Activated T-cell treated with anti-CD3 and anti-CD28 coated beads for 48 hours (primary cell): ENCODE measurements at regions not wholly inside any gene's neighbourhood (a gene's known extent, or its start where the extent isn't known, plus 50 kb on each side); places are given as distances from the start of the nearest gene placed in this dataset.
"Not testable (repeated sequence)": the region's sequence is repeated elsewhere in the genome, so short reads cannot be mapped to it uniquely, and the experiment has no call there.

Experiments used
- DNase-seq: peaks from one replicate; pipeline ENCODE4 v3.0.0-alpha.2; 2020; ENCODE audit warnings: low read depth

DNA sequence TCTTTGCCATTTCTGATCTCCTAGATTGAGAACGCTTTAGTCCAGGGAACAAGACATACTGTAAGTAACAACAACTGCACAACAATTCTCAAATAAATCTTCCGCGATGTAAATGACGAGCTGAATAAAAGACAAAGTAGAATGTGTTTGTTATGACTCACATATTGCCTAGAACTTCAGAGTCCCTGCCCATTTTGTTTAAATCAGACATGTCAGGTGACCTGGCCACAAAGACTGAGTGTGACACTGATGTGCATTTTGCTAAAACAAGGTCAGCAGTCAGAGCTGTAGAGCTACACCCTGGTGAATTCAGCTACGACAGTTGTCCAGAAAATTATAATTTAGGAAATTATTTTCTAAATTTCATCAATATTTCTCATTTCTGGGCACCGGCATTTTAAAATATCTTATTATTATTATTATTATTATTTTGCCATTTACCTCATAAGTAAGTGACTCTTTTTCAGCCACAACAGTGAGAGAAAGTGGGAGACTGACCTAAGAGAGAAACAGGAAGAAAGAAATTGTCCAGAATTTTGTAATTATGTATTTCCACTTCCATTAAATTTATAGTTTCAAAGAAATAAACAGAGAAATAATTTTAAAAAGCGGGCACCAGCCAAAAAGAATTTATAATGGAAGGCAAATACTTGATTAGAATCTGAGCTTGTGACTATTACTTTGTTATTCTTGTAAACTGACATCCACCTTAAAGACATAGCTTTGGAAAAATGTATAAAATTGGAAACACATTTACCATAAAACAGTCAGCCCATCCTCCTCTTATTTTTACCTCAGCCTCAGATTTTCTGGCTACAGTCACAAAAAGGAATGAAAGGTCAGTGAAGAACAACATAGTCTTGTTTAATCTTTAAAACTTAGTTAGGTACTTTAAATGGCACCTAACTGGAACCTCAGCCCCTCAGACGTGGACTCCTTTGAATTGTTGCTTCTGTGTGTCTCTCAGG, 157.0 kb upstream of the CITED2 start:
- DNase-seq = no peak

DNA sequence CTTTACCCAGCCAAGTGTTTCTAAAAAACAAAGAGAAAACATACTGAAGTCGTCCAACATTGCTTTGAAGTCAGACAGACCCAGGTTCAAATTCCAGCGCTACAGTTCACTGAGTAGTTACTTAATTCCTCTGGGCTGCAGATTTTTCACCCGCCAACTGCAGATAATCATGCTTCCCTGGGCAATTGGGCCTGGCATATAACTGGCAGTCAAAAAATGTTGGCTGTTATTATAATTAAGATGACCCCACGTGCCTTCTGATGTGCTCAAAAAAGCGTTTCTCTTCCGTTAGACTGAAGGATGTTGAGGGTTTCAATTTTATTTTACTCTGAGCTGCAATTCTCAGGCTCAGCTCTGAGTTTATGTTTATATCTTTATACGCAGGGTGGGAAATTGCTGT, 156.1 kb upstream of the CITED2 start:
- DNase-seq = no peak

DNA sequence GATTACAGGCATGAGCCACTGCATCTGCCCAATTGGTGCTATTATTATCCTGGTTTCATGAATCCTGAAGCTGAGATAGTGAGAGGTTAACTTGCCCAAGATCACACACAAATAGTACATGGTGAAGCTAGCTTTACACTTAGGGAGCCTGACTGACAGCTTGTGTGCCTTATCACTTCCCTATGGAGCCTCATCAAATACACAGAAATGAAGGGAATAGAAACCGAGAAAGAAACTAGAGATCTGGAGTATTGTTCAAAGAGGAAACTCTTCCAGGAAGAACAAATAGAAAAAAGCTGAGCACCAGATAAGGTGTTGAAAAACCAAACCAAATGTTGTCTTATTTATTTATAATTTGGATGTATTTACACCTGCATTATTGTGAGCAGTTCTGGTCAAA, 155.0 kb upstream of the CITED2 start:
- DNase-seq = no peak

DNA sequence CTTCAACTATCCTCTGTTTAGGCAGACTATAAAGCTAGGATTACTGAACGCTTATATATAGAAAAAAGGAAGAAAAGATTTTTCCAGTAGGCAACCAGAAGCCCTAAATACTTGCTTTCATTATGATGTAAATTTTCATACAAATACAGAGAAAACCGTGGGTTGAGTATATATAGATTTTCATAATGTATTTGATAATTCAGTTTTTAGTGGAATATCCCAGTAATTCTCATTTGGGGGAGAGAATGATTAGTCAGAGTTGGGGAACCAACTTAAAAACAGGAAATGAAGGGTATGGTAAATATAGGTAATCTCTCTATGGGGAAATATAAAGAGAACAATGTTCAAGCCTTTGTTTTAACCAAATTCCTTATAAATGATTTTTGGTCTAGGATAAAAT, 154.0 kb upstream of the CITED2 start:
- DNase-seq = no peak

DNA sequence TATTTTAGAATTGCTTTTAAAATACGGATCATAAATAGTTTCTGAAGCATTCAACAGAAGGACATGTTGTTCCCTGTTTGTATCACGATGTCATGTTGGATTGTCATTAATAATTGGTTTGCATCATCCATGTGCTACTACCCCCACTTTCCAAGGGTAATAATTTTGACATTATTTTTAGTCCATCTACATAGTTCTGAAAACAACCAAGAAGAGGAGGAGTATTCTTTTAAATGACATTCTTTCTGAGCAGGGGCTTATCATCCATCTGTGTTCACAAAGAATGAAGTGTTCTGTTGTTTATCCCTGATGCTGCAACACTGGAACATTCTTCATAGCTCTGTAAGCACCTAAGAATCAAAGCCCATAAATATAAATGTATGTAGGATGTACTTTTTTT, 151.0 kb upstream of the CITED2 start:
- DNase-seq = no peak

DNA sequence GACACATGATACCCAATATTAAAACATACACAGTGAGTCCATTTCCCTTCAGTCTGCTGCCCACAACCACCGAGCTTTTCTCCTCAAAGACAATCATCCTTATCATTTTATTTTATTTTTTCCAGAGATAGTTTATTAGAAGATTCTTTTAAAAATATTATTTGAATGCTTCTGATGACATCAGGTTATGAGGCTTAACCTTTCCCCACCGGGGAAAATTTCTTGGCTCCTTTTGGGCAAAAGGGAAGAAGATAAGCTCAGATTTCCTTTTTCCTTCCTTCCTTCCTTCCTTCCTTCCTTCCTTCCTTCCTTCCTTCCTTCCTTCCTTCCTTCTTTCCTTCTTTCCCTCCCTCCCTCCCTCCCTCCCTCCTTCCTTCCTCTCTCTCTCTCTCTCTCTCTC, 149.5 kb upstream of the CITED2 start:
- no peak for DNase-seq

DNA sequence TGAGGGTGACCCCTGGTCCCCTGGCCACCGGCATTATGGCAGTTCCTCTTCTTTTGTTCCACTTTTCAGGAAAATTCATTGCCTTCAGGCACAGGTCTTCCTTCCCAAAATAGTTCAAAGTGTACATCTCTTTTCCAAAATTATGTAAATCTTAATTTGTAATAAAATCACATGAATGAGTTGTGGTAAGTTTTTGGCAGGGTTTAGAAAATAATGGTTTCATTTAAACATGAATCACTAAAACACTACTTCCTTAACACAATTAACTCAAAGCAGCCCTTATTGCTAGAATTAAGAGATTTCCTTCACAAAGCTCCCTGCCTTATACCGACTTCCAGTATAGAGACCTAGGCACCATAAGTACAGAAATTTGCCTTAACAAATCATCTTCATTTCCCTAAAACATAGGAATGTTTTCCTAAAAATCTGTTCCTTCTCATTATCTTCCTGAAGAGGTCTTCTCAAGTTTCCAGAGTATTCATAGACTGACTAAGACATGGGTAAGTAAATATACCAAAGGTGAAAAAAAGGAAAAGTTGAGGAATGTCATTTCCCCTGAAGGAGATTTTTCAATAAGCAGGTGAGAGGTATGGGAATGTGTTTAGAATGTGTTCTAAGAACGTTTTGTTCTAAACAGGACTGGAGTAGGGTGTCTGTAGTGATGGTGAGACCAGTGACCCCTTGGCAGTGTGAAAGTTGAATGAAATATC, 148.2 kb upstream of the CITED2 start:
- no peak for DNase-seq

DNA sequence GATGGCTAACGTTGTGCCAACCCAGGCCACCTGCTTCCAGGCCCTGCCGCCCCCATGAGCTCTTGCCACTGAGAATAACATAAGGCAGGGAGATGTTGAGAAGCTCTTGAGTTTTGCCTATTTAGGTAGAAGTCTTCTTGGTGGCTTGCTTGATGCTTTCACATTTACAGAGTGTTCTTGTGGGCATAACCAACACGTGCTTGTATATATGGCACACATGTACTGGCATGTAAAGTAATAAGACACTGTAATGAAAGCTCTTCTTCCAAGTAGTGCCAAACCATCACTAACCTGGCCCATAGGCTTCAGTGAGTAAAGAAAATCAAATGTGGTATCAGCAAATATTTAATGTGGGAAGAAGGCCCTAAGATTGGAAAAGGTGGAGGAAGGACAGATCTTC, 146.9 kb upstream of the CITED2 start:
- no peak for DNase-seq

DNA sequence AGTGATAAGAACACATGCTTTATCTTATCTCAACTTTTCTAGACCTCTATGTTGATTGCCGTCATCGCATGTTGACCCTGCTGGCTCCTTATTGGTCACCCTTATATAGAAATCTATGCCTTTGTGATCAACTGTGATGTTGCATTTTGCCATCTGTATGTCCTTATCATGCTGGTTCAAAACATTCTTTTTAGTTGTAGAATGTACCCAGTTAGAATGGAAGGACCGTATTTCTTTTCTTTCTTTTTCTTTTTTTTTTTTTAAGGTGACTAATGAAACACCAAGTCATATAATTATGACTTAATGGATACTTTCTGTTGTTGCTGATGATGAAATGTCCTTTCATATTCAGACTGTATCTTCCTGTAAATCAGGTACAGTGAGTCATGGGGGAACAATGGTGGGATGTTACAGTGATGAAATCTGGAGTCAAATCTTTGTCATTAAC, 145.9 kb upstream of the CITED2 start:
- no peak for DNase-seq

DNA sequence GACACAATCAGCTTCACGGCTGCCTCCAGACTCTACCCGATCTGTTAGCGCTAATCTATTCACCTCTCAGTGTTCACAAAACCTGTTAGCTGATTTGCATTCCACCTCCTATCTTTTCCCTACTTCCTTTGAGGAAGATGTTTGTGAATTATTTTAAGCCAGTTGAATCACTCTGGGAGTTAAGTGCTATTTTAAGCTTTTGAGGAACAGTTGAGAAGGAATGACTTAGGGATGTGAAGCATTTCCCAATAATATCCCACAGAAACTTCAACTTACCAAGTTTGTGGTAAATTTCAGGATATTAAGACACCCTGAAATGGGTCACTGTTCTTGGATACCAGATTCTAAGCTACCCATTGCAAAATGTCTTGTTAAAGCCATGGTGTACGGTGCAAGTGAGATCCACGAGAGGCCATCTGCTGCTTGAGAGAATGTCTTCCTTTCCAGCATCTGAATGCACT, 145.2 kb upstream of the CITED2 start:
- no peak for DNase-seq

DNA sequence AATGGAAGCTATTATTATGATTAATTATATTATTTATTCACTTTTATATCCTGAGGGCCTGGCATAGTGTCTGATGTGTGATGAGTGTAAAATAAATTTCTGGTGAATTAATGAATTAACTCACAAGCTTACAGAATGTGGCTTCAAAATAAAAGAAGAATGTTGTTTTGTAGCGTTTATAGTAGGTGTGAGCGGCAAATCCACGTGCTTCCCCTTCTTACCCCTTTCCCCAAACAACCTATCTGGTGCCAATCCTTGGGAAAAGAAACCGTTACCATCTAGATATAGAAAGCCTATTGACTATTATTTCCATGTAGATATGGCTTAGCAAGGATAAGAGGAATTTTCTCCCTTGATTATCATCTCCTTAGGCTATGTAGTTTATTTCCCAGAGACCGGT, 144.6 kb upstream of the CITED2 start:
- DNase-seq = no peak

DNA sequence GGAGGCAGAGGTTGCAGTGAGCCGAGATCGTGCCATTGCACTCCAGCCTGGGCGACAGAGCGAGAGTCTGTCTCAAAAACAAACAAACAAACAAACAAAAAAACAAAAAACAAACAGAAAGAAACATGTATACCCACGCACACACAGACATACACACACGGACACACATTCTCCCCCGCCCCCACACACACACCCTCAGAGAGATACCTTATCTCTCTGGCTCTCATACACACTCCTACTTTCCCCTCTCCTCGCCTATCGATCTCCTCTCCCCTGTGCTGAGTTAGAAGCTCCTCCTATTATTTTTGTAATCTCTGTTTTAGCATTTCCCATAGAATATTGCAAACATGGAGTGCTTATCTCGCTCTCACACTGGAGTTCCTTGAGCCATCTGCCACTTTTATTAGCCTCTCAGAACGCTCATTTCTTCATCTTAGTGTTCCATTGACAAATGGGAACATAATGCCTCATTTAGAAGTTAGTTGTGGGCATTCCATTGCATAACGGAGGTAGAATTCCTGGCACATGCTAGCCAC, 144.2 kb upstream of the CITED2 start:
- no peak for DNase-seq

DNA sequence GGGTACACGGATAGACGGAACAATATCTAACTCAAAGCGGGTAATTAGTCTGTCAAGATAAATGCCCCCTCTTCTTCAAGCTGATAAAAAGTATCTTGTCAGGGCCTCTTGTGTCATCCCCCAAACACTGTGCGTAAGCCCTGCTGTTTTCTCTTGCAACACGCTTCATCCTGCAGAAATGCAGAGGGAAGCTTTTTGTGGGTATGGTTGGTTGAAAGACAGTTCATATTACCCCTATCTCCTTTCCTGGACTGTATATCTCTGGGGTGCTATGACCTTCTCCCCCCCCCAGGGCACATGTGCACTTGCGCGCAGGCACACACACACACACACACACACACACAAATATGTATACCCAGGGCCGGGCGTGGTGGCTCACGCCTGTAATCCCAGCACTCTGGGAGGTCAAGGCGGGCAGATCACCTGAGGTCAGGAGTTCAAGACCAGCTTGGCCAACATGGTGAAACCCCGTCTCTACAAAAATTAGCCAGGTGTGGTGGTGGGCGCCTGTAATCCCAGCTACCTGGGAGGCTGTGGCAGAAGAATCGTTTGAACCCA, 143.6 kb upstream of the CITED2 start:
- DNase-seq = not testable (repeated sequence)

DNA sequence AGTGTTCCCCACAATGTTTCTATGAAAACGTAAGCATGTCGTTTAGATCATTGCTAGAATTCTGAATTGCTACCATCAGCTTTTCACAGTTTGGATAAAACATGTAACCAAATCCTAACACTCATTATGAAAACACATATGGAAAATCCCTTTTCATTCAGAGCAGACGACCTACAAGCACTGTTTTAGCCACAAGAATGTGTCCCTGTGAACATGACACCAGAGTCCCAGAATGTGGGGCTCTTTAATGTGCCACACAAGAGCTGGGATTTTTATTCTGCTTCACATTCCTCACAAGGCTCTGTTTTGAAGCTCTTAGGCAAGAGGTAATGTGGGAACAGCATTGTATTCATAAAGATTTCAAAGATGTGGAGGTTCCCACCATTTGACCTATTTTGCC, 141.1 kb upstream of the CITED2 start:
- DNase-seq = no peak

DNA sequence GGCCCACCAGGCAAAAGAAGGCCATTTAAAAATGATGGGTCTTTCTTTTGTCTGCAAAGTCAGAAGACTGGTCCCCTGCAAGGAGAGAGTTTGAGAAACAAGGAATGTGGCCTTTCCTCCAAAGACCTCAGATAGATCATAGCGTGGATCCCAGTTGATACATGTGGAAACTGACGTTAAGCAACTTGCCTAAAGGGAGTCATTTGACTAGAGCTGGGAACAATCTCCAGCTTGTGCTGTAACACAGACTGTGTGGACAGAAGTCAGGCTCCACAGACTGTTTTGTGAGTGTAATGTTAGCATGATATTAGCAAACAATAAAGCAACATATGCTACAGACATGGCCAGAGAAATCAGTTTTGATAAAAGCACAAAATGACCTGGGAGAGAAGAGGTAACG, 140.4 kb upstream of the CITED2 start:
- no peak for DNase-seq

DNA sequence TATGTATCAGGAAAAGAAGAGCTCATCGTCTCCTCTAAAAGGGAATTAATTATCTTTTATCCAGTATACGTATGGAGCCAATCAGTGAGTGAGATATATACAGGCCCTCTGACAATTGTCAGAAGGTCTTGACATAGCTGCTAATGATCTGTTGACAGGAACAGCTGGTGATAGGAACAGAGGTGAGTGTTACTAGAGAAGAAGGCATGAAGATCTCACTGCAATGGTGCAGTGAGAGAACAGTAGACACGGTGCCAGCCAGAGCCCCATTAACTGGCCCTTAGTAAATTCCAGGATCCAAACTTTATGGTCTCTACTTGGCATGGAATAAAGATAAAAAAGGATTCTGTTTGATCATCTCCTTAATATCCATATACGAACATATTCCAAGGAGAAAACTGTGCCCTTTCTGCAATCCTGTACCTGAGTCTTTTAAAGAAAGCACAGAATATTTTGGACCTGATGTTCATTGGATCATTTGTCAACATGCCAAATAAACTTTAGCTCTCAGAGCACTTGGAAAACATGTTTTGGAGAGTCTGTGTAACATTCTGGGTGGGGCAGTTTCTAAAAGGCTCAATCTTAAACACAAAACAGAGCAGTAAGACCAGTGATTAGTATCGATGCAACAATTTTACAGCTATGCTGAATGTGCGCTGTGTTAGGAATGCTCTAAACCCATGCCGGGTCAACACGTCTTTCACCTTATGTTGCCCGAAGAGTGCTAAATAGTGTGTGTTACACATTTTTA, 135.8 kb upstream of the CITED2 start:
- no peak for DNase-seq

DNA sequence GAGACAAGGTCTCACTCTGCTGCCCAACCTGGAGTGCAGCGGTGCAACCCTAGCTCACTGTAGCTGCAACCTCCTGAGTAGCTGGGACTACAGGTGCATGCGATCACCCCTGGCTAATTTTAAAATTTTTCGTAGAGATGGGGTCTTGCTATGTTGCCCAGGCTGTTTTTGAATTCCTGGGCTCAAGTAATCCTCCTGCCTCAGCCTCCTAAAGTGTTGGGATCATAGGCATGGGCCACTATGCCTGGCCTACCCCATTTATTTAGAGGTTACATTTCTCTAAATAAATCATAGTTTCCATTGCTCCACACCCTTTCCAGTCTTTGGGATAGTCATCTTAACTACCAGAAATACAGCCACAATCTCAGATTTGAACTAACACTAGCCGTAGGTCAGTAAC, 134.7 kb upstream of the CITED2 start:
- DNase-seq = no peak

DNA sequence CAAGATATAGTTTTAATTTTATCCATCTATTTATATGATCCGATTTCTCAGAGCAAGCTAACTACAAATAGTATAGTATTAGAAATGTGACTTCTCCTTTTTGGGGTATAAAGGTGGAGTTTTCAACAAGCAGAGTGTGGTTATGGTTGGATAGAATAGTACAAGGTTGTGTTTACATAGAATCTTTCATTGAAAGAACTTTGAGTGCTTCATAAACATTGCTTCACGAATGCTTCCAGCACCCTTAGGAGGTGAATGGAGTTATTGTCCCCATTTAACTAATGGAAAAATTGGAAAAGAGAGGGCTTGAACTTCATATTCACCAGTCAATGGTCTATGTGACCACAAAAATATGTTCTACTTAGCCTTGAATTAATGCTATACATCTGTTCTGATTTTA, 134.1 kb upstream of the CITED2 start:
- DNase-seq = no peak

DNA sequence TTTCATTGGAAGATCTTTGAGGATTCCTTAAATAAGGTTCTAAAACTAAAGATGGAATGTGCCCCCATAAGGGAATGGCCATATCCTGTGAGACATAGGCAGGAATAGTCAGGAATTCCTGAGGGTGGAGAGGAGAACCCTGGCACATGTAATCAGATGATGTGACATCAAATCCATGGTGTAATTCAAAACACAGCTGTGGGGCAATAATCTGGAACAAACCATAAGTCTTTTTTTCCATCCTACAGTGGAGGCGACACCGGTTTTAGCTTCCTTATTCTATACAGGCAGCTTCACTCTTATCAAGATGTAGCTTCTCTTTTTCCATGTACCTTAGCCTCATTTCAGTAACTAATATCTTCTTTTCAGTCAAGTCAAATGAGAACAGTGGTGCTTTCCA, 133.6 kb upstream of the CITED2 start:
- DNase-seq = no peak

DNA sequence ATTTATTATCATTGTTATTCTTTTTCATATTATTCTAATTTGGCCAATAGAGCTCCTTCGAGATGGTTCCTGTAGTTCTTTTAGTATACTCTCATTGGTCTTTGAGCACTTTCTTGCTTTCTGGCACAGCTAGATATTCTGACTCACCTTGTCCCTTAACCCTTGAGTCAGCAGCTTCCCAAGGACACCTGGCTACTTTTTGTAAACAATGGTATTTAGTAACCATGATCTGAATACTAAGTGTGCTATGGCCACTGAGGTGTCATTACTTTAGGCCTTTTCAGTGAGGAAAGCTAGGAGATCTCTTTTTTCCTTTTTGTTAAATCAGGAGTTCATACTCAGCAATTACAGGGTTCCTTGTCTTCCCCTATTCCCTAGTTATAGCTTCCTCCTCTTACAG, 126.5 kb upstream of the CITED2 start:
- DNase-seq = no peak

DNA sequence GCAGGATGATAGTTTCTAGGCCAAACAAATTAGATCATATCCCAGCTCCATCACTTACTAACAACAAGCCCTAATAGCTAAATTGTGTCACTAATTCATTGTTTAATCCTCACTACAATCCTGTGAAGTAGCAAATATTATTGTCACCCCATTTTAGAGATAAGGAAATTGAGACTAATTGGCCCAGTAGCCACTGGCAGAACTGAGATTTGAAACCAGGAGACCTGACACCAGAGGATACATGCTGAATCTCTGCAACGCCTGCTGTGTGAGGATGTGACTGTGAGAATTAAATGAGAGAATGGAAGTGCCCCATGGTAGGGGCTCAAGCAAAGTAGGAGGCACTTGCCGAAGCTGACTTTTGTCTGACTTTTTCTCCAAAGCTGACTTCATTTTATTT, 124.3 kb upstream of the CITED2 start:
- DNase-seq = no peak

DNA sequence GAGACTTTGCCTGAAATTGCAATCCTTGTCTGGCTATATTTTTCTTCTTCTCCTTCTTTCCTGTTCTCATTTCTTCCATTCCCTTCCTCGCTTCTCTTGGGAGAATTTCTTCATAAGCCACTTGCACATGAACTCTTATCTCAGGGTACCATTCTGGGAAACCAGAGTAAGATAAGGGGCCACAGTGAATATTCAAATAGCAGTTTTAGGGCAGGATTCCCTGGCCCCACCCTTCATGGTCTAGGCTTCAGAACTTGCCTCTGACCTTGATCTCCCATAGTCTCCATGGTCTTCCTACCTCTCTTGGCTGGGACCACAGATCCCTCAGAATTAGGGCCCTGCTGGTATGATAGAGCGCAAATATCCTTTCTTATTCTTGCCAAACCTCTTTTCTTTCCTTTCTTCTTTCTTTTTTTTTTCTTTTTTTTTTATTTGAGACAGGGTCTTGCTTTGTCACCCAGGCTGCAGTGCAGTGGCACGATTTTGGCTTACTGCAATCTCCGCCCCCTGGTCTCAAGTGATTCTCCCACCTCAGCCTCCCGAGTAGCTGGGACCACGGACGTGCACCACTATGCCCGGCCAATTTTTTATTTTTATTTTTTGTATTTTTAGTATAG, 123.0 kb upstream of the CITED2 start:
- DNase-seq = no peak
